Transverse colon (tissue), 3 donors: ENCODE measurements at regions not wholly inside any gene's neighbourhood (a gene's known extent, or its start where the extent isn't known, plus 50 kb on each side); places are given as distances from the start of the nearest gene placed in this dataset.

Experiments
- EP300 ChIP-seq: sonication (generic); formaldehyde crosslinking; IDR thresholded peaks from one replicate; pipeline ENCODE4 v1.6.1; 2017; ENCODE audit warnings: antibody characterized with exemption, low read depth
- POLR2A ChIP-seq: fragments of 450-650 bp; IDR thresholded peaks from one replicate; pipeline ENCODE4 v1.6.1; 2016; ENCODE audit warnings: antibody characterized with exemption, mild to moderate bottlenecking, moderate library complexity
- TF ChIP-seq, protein P1 (sequence below), 5 experiments: fragments of 200-600 bp in 3 of 5; fragments of 450-650 bp in 2 of 5; sonication (generic) in 3 of 5; IDR thresholded peaks; 1 replicate in 2 of 5; 2 replicates in 3 of 5; pipeline ENCODE4 v1.5.1; 2016 to 2017; ENCODE audit warnings: antibody characterized with exemption in 5 of 5, inconsistent platforms in 3 of 5, mild to moderate bottlenecking in 2 of 5, moderate library complexity in 1 of 5

DNA sequence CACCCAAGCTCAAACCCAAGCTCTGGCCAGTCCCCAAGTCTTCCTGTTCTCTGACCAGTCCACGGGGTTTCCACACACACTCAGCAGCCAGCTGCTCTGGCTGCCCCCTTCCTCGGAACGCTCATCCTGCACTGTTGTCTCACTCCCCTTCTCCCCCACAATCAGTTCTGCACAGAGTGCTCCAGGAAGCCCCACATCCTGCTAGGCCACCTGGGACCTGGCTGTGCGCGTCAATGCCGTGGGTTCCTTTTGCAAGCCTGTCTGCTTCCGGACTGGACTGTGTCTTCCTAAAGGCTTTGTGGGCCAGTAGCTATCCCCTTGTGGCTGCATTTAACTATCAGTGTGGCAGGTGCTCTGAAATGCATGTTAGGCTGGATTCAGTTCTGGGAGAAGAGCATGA is 605.0 kb upstream of the RAB6C start:
- TF ChIP-seq POLR2A = no peak
- TF ChIP-seq, protein P1, sequence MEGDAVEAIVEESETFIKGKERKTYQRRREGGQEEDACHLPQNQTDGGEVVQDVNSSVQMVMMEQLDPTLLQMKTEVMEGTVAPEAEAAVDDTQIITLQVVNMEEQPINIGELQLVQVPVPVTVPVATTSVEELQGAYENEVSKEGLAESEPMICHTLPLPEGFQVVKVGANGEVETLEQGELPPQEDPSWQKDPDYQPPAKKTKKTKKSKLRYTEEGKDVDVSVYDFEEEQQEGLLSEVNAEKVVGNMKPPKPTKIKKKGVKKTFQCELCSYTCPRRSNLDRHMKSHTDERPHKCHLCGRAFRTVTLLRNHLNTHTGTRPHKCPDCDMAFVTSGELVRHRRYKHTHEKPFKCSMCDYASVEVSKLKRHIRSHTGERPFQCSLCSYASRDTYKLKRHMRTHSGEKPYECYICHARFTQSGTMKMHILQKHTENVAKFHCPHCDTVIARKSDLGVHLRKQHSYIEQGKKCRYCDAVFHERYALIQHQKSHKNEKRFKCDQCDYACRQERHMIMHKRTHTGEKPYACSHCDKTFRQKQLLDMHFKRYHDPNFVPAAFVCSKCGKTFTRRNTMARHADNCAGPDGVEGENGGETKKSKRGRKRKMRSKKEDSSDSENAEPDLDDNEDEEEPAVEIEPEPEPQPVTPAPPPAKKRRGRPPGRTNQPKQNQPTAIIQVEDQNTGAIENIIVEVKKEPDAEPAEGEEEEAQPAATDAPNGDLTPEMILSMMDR (IDR thresholded peaks at IDR 0.05) = no peak
- no peak for TF ChIP-seq EP300
